Mesenchymal stem cell (in vitro differentiated cells and primary cell): ENCODE measurements at regions not wholly inside any gene's neighbourhood (a gene's known extent, or its start where the extent isn't known, plus 50 kb on each side); places are given as distances from the start of the nearest gene placed in this dataset.

Experiments used
- DNase-seq: peaks from one replicate; pipeline ENCODE4 v3.0.0-alpha.2; 2013
- H2AFZ ChIP-seq: one replicate; pipeline ENCODE4 v1.6.1; 2013; ENCODE audit warnings: low read depth, mild to moderate bottlenecking, control low read depth, inconsistent platforms, low read length, moderate library complexity
- H2AK5ac ChIP-seq: 2 replicates; pipeline ENCODE4 v1.6.1; 2013; ENCODE audit warnings: low read length, moderate library complexity, mild to moderate bottlenecking, inconsistent platforms; ENCODE audit not compliant: severe bottlenecking
- H2BK120ac ChIP-seq: one replicate; pipeline ENCODE4 v1.6.1; 2013; ENCODE audit warnings: low read depth, mild to moderate bottlenecking, inconsistent platforms, low read length, moderate library complexity
- H2BK12ac ChIP-seq, 2 experiments: one replicate each; pipeline ENCODE4 v1.6.1; 2013; ENCODE audit warnings: inconsistent platforms in 2 of 2, low read length in 2 of 2, mild to moderate bottlenecking in 2 of 2, moderate library complexity in 2 of 2, control low read depth in 1 of 2
- H2BK15ac ChIP-seq: one replicate; pipeline ENCODE4 v1.6.1; 2013; ENCODE audit warnings: mild to moderate bottlenecking, low read depth, inconsistent platforms; ENCODE audit not compliant: poor library complexity, severe bottlenecking
- H2BK5ac ChIP-seq: 2 replicates; pipeline ENCODE4 v1.6.1; 2013; ENCODE audit warnings: low read depth, mild to moderate bottlenecking, low read length, control low read depth, inconsistent platforms; ENCODE audit not compliant: poor library complexity, severe bottlenecking
- H3K14ac ChIP-seq, 2 experiments: one replicate each; pipeline ENCODE4 v1.6.1; 2013; ENCODE audit warnings: inconsistent platforms in 2 of 2, low read length in 2 of 2, control low read depth in 1 of 2, mild to moderate bottlenecking in 1 of 2, moderate library complexity in 1 of 2
- H3K18ac ChIP-seq, 2 experiments: one replicate each; pipeline ENCODE4 v1.6.1; 2013; ENCODE audit warnings: inconsistent platforms in 2 of 2, low read length in 2 of 2, control low read depth in 1 of 2, low read depth in 1 of 2, mild to moderate bottlenecking in 1 of 2
- H3K23ac ChIP-seq, 2 experiments: one replicate each; pipeline ENCODE4 v1.6.1; 2013; ENCODE audit warnings: inconsistent platforms in 2 of 2, low read length in 2 of 2, mild to moderate bottlenecking in 2 of 2, moderate library complexity in 2 of 2, control low read depth in 1 of 2
- H3K27ac ChIP-seq: 2 replicates; pipeline ENCODE4 v1.5.1; 2013; ENCODE audit warnings: mild to moderate bottlenecking, moderate library complexity, low read length, control low read depth, inconsistent platforms; ENCODE audit not compliant: poor library complexity, severe bottlenecking
- H3K27me3 ChIP-seq, 2 experiments: 2 replicates each; pipeline versions ENCODE4 v1.6.1 to v1.7.0; 2013; ENCODE audit warnings: low read length in 2 of 2, mild to moderate bottlenecking in 2 of 2, moderate library complexity in 2 of 2, control low read depth in 1 of 2, inconsistent platforms in 1 of 2; ENCODE audit not compliant: control insufficient read depth in 1 of 2, insufficient read depth in 1 of 2
- H3K36me3 ChIP-seq, 2 experiments: 2 replicates each; pipeline versions ENCODE4 v1.6.1 to v1.7.0; 2013; ENCODE audit warnings: low read length in 2 of 2, control low read depth in 1 of 2, inconsistent platforms in 1 of 2, low read depth in 1 of 2, mild to moderate bottlenecking in 1 of 2; ENCODE audit not compliant: insufficient read depth in 2 of 2, control insufficient read depth in 1 of 2
- H3K4ac ChIP-seq, 2 experiments: one replicate each; pipeline ENCODE4 v1.6.1; 2013; ENCODE audit warnings: inconsistent platforms in 2 of 2, low read length in 2 of 2, mild to moderate bottlenecking in 2 of 2, moderate library complexity in 2 of 2, control low read depth in 1 of 2, low read depth in 1 of 2
- H3K4me1 ChIP-seq: 2 replicates; pipeline ENCODE4 v1.6.1; 2013; ENCODE audit warnings: low read depth, low read length, control low read depth; ENCODE audit not compliant: control insufficient read depth, insufficient read depth
- H3K4me2 ChIP-seq: 2 replicates; pipeline ENCODE4 v1.6.1; 2013; ENCODE audit warnings: low read length, mild to moderate bottlenecking, inconsistent platforms; ENCODE audit not compliant: poor library complexity, severe bottlenecking
- H3K4me3 ChIP-seq, 2 experiments: 2 replicates each; pipeline versions ENCODE4 v1.5.1 to v1.7.0; 2013; ENCODE audit warnings: low read length in 2 of 2, mild to moderate bottlenecking in 2 of 2, control low read depth in 1 of 2, low read depth in 1 of 2; ENCODE audit not compliant: insufficient read depth in 1 of 2
- H3K79me1 ChIP-seq: replicated peaks from 2 replicates; pipeline ENCODE4 v1.6.1; 2013; ENCODE audit warnings: mild to moderate bottlenecking, control low read depth, low read length, inconsistent platforms; ENCODE audit not compliant: poor library complexity, severe bottlenecking
- H3K9ac ChIP-seq: 2 replicates; pipeline ENCODE4 v1.7.0; 2013; ENCODE audit warnings: mild to moderate bottlenecking, low read length, moderate library complexity
- H3K9me3 ChIP-seq: 2 replicates; pipeline ENCODE4 v1.7.0; 2013; ENCODE audit warnings: mild to moderate bottlenecking, low read length; ENCODE audit not compliant: control insufficient read depth
- H4K8ac ChIP-seq: one replicate; pipeline ENCODE4 v1.6.1; 2013; ENCODE audit warnings: inconsistent platforms, mild to moderate bottlenecking, low read length, moderate library complexity
- H4K91ac ChIP-seq: one replicate; pipeline ENCODE4 v1.6.1; 2013; ENCODE audit warnings: mild to moderate bottlenecking, low read length, inconsistent platforms
- WGBS: methylation state at CpG from one replicate; pipeline ENCODE4 v1.1.7; 2013; ENCODE audit warnings: mixed read lengths; 5-methylcytosine and 5-hydroxymethylcytosine counted together

DNA sequence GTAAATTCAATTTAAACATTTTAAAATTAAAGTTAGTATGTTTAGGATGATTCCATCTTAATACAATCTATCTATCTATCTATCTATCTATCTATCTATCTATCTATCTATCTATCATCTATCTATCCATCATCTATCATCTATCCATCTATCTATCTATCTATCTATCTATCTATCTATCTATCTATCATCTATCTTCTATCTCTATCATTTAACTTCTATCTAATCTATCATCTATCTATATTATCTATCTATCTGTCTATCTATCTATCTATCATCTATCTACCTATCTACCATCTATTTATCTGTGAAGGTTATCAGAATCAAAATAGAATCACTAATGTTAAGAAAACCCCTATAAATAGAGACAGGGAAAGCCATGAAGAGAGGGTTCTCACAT, 78.3 kb downstream of the RAMP3 start:
- no peak overlapping the region for H3K18ac ChIP-seq
- H3K27ac ChIP-seq, result no peak overlapping the region
- H3K4me1 ChIP-seq, result no peaks in the 10 kb centered on the region
- no peaks in the 10 kb centered on the region for H3K79me1 ChIP-seq
- H3K9me3 ChIP-seq, result no peaks in the 10 kb centered on the region
- H2BK12ac ChIP-seq, result no peak overlapping the region
- no peak overlapping the region for H2BK120ac ChIP-seq
- no peak overlapping the region for H2AFZ ChIP-seq
- no peak overlapping the region for H2AK5ac ChIP-seq
- no peaks in the 10 kb centered on the region for H3K36me3 ChIP-seq
- H3K4me3 ChIP-seq, result no peak overlapping the region
- no peak overlapping the region for H4K8ac ChIP-seq
- no peak overlapping the region for H4K91ac ChIP-seq
- no peak overlapping the region for H3K23ac ChIP-seq
- DNase-seq, result no peak
- H3K27me3 ChIP-seq, result peaks cover 27% of the 10 kb centered on the region in 2 experiments
- no peak overlapping the region for H2BK5ac ChIP-seq
- H2BK15ac ChIP-seq, result no peak overlapping the region
- H3K9ac ChIP-seq, result no peak overlapping the region
- H3K4me2 ChIP-seq, result no peak overlapping the region
- H3K4ac ChIP-seq, result no peak overlapping the region
- H3K14ac ChIP-seq, result no peak overlapping the region

DNA sequence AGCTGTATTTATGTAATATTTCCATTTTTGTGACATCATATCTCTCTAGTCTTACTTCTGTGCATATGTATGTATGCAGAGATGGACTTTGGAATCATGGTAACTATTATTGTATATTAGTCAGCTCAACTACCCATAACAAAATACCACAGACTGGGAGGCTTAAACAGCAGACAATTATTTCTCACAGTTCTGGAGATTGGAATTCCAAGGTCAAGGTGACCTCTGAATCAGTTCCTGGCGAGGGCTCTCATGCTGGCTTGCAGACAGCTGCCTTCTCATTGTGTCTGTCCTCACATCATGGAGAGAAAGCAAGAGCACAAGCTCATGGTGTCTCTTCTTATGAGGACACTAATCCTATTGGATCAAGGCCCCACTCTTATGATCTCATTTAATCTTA, 79.1 kb downstream of the RAMP3 start:
- H2BK120ac ChIP-seq, result no peak overlapping the region
- no peak overlapping the region for H3K14ac ChIP-seq
- H2AFZ ChIP-seq, result no peak overlapping the region
- H2BK12ac ChIP-seq, result no peak overlapping the region
- H3K9ac ChIP-seq, result no peak overlapping the region
- DNase-seq, result no peak
- H4K91ac ChIP-seq, result no peak overlapping the region
- H3K79me1 ChIP-seq, result no peaks in the 10 kb centered on the region
- no peak overlapping the region for H3K27ac ChIP-seq
- no peak overlapping the region for H3K4me3 ChIP-seq
- H3K36me3 ChIP-seq, result no peaks in the 10 kb centered on the region
- peaks cover 19 to 20% of the 10 kb centered on the region in 2 experiments for H3K27me3 ChIP-seq
- 11% methylated on average over 1 of the region's 1 CpG for WGBS
- H3K4ac ChIP-seq, result no peak overlapping the region
- no peak overlapping the region for H2BK5ac ChIP-seq
- H2AK5ac ChIP-seq, result no peak overlapping the region
- H3K4me1 ChIP-seq, result no peaks in the 10 kb centered on the region
- H3K23ac ChIP-seq, result no peak overlapping the region
- H3K18ac ChIP-seq, result no peak overlapping the region
- H3K9me3 ChIP-seq, result no peaks in the 10 kb centered on the region
- H4K8ac ChIP-seq, result no peak overlapping the region
- H2BK15ac ChIP-seq, result no peak overlapping the region
- no peak overlapping the region for H3K4me2 ChIP-seq

DNA sequence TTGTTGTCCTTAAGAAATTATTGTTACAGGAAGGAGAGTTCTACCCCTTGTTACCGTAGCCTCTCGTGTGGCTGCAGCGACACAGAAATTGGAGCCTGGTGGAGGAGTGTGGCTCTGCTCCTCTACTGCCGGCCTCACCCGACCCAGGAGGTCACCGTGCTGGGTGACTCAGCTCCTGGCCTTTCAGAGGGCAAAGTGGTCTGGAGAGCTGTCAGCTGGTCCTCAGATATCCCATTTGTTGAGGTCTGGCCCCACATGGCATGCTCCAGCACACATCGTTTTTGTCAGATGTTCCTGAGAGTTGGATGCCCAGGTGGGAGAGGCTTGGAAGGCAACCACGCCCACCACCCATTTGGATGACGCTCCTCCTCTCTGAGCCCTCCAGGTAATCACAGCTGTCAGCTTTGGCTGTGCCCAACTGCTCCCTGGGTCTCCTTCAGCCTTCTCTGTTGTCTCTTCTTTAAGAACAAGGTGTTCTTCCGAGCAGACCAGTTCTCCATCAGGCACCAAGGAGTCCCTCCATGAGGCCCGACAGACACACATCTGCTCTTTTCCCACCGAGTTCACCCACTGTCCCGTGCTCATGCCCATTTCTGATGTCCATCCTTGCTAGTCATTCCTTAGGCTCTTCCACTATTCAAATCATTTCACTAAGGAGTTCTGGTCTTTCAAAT, 80.3 kb downstream of the RAMP3 start:
- Histone ChIP-seq H2BK5ac (no peak overlapping the region), H2BK120ac (no peak overlapping the region), H3K27ac (no peak overlapping the region), H3K4ac (no peak overlapping the region), H3K4me1 (no peaks in the 10 kb centered on the region), H2AFZ (no peak overlapping the region), H2BK15ac (no peak overlapping the region), H3K27me3 (peaks cover 14 to 20% of the 10 kb centered on the region in 2 experiments), H3K18ac (no peak overlapping the region), H2BK12ac (no peak overlapping the region), H4K91ac (no peak overlapping the region), H3K9me3 (no peaks in the 10 kb centered on the region), H3K79me1 (no peaks in the 10 kb centered on the region), H3K4me3 (no peak overlapping the region), H3K36me3 (no peaks in the 10 kb centered on the region), H2AK5ac (no peak overlapping the region), H3K14ac (no peak overlapping the region), H3K9ac (no peak overlapping the region), H4K8ac (no peak overlapping the region), H3K4me2 (no peak overlapping the region), H3K23ac (no peak overlapping the region)
- 54% methylated on average over 13 of the region's 13 CpGs for WGBS
- no peak for DNase-seq

DNA sequence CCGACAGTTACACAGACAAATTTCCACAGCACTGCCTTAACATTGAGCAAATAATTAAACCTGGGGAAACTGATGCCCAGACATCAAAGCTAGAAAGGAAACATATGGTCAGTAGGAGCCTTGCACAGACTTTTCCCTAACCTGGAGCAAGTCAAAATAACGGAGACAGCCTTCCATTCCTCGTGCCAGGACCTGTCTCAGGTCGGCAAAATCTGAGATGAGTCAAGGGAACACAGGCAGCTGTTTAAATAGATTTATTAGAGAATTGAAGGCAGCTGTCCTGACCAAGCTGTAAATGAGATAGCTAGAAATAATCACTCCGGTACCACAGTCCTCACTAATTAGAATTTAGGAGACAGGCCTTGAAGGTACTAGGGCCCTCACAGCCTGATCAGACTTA, 81.2 kb downstream of the RAMP3 start:
- Histone ChIP-seq H2BK15ac (no peak overlapping the region), H3K23ac (no peak overlapping the region), H3K4me3 (no peak overlapping the region), H3K79me1 (no peaks in the 10 kb centered on the region), H3K36me3 (no peaks in the 10 kb centered on the region), H4K91ac (no peak overlapping the region), H3K14ac (no peak overlapping the region), H3K4me2 (no peak overlapping the region), H2AK5ac (no peak overlapping the region), H3K18ac (no peak overlapping the region), H3K4ac (no peak overlapping the region), H2BK5ac (no peak overlapping the region), H3K4me1 (no peaks in the 10 kb centered on the region), H3K27me3 (peaks cover 11 to 15% of the 10 kb centered on the region in 2 experiments), H2BK12ac (no peak overlapping the region), H3K9me3 (no peaks in the 10 kb centered on the region), H3K27ac (no peak overlapping the region), H2AFZ (no peak overlapping the region), H4K8ac (no peak overlapping the region), H2BK120ac (no peak overlapping the region), H3K9ac (no peak overlapping the region)
- no peak for DNase-seq
- WGBS, result 82% methylated on average over 5 of the region's 5 CpGs
